Karpas-422 (cell line): ENCODE measurements at regions not wholly inside any gene's neighbourhood (a gene's known extent, or its start where the extent isn't known, plus 50 kb on each side); places are given as distances from the start of the nearest gene placed in this dataset.
"Not testable (repeated sequence)": the region's sequence is repeated elsewhere in the genome, so short reads cannot be mapped to it uniquely, and the experiment has no call there.

ENCODE experiments used
- DNase-seq: peaks from one replicate; pipeline ENCODE4 v3.0.0-alpha.2; 2015
- H2AFZ ChIP-seq: fragments of 200-600 bp; sonication (generic); 2 replicates; pipeline ENCODE4 v1.6.1; 2014; ENCODE audit warnings: antibody characterized with exemption, low read length, mixed read lengths
- H3K27ac ChIP-seq: fragments of 200-600 bp; sonication (generic); 2 replicates; pipeline ENCODE4 v1.5.1; 2014; ENCODE audit warnings: mild to moderate bottlenecking, low read length, moderate library complexity
- H3K27me3 ChIP-seq: fragments of 200-600 bp; sonication (generic); 2 replicates; pipeline ENCODE4 v1.6.1; 2014; ENCODE audit warnings: low read length, mixed read lengths
- H3K36me3 ChIP-seq: fragments of 200-600 bp; sonication (generic); 2 replicates; pipeline ENCODE4 v1.6.1; 2014; ENCODE audit warnings: low read length, mixed read lengths; ENCODE audit not compliant: insufficient read depth
- H3K4me1 ChIP-seq: fragments of 200-600 bp; sonication (generic); 2 replicates; pipeline ENCODE4 v1.6.1; 2014; ENCODE audit warnings: mild to moderate bottlenecking, low read length, mixed read lengths
- H3K4me2 ChIP-seq: fragments of 200-600 bp; sonication (generic); 2 replicates; pipeline ENCODE4 v1.6.1; 2014; ENCODE audit warnings: low read length, low read depth, mild to moderate bottlenecking; ENCODE audit not compliant: poor library complexity, severe bottlenecking
- H3K4me3 ChIP-seq: fragments of 200-600 bp; sonication (generic); 2 replicates; pipeline ENCODE4 v1.5.1; 2014; ENCODE audit warnings: mild to moderate bottlenecking, antibody characterized with exemption, low read length, mixed read lengths
- H3K79me2 ChIP-seq: fragments of 200-600 bp; sonication (generic); 2 replicates; pipeline ENCODE4 v1.6.1; 2014; ENCODE audit warnings: mild to moderate bottlenecking, low read length, mixed read lengths
- H3K9ac ChIP-seq: fragments of 200-600 bp; sonication (generic); 2 replicates; pipeline ENCODE4 v1.6.0; 2014; ENCODE audit warnings: low read length
- H3K9me2 ChIP-seq: fragments of 200-600 bp; sonication (generic), shearing (Covaris generic); replicated peaks from 2 replicates; pipeline ENCODE4 v1.6.0; 2014; ENCODE audit warnings: mild to moderate bottlenecking, low read length, moderate library complexity; ENCODE audit not compliant: insufficient read depth
- H3K9me3 ChIP-seq: fragments of 300-700, 200-600 bp; sonication (generic); 2 replicates; pipeline ENCODE4 v1.6.1; 2014; ENCODE audit warnings: low read length, mixed read lengths
- H4K20me1 ChIP-seq: fragments of 200-600 bp; sonication (generic); 2 replicates; pipeline ENCODE4 v1.6.1; 2014; ENCODE audit warnings: mild to moderate bottlenecking, antibody characterized with exemption, low read length, low read depth; ENCODE audit not compliant: insufficient read depth

DNA sequence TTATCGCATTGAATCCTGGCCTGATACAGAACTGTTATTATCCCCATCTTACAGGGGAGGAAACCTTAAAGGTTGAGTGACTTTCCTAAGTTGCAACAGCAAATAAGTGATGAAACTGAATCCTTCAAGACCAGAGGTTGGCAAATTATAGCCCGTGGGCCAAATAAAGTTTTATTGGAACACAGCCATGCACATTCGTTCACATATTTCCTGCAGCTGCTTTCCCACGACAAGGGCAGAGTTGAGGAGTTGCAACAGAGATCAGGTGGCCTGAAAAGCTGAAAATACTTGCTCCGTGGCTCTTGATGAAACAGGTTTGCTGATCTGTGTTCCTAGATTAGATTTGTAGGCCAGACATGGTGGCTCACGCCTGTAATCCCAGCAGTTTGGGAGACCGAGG lies 126.7 kb downstream of the PHETA1 start:
- Histone ChIP-seq H3K9ac (no peak overlapping the region), H3K9me3 (no peaks in the 10 kb centered on the region), H3K27me3 (no peaks in the 10 kb centered on the region), H2AFZ (no peak overlapping the region), H4K20me1 (no peaks in the 10 kb centered on the region), H3K4me1 (no peaks in the 10 kb centered on the region), H3K79me2 (no peaks in the 10 kb centered on the region), H3K27ac (no peak overlapping the region), H3K4me2 (no peak overlapping the region), H3K36me3 (no peaks in the 10 kb centered on the region), H3K4me3 (no peak overlapping the region), H3K9me2 (no peaks in the 10 kb centered on the region)
- DNase-seq = no peak

DNA sequence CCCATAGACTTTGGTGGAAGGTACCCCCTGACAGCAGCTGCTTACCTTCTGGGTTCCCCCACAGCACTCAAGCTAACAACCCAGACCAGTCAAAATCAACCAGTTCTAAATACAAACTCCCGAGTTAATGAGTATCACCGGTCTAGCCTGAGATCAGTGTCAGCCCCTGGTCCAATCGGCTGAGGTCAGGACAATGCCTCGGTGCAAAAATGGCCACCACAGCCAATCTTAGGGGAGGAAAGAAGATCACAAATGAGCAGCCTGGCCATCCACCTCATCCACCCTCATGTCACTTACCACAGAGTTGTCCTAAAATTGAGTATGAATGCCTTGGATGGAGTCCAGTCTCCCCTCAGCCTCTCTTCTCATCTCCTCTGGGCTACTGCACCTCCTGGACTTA lies 128.5 kb downstream of the PHETA1 start:
- H3K9me3 ChIP-seq = no peaks in the 10 kb centered on the region
- no peak overlapping the region for H2AFZ ChIP-seq
- no peak overlapping the region for H3K4me2 ChIP-seq
- no peaks in the 10 kb centered on the region for H3K4me1 ChIP-seq
- no peaks in the 10 kb centered on the region for H3K27me3 ChIP-seq
- H3K9ac ChIP-seq = no peak overlapping the region
- H3K79me2 ChIP-seq = no peaks in the 10 kb centered on the region
- DNase-seq = no peak
- H3K9me2 ChIP-seq = no peaks in the 10 kb centered on the region
- H3K4me3 ChIP-seq = no peak overlapping the region
- H3K36me3 ChIP-seq = no peaks in the 10 kb centered on the region
- no peak overlapping the region for H3K27ac ChIP-seq
- H4K20me1 ChIP-seq = no peaks in the 10 kb centered on the region

DNA sequence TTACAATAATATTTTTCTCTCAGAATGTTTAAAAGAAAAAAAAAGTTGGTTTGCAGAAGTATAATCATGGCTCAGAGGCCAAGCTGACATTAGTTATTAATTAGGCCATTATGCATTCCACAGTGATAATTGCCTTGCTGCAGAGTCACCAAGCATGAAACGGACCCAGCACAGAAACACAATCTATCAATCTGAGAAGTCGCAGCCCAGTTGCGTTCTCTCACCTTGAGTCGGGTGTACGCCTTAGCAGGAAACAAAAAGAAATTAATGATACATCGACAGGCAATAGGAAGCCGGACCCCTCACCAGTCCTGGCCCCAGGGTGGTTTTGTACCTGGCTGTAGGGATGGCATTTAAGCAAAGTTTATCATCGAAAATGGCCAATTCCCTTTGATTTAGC lies 129.7 kb downstream of the PHETA1 start:
- Histone ChIP-seq H3K27me3 (no peaks in the 10 kb centered on the region), H3K9me3 (no peaks in the 10 kb centered on the region), H3K4me3 (no peak overlapping the region), H4K20me1 (no peaks in the 10 kb centered on the region), H3K36me3 (no peaks in the 10 kb centered on the region), H3K9me2 (no peaks in the 10 kb centered on the region), H3K9ac (no peak overlapping the region), H3K27ac (no peak overlapping the region), H3K4me1 (no peaks in the 10 kb centered on the region), H3K79me2 (no peaks in the 10 kb centered on the region), H2AFZ (no peak overlapping the region), H3K4me2 (no peak overlapping the region)
- no peak for DNase-seq

DNA sequence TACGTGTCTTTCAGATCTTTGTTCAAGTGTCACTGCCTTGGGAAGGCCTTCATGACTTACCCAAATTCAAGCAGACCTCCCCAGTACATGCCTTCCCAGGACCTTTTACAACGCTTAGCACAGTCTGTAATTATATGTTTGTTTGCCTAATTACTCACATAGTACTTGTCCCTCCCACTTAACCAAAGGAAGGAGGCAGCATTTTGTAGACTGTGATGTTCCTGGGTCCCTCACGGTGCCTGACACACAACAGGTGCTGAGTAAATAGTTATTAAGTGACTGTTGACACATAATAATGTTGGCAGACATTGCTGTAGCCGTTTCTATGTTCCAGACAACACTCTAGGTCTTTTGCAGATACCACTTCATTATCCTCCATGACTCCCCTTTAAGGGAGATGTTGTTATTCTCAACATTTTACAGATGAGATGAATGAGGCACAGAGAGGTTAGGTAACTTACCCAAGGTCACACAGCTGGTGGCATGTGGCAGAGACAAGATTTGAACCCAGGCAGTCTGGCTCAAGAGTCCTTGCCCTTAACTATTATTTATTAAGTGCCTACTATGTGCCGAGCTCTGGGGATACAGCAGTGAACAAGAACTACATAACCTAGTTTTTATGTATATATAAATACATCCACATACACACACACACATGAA lies 130.7 kb downstream of the PHETA1 start:
- Histone ChIP-seq H3K4me2 (no peak overlapping the region), H3K9me2 (no peaks in the 10 kb centered on the region), H3K27me3 (no peaks in the 10 kb centered on the region), H3K4me1 (no peaks in the 10 kb centered on the region), H3K9ac (no peak overlapping the region), H3K36me3 (no peaks in the 10 kb centered on the region), H2AFZ (no peak overlapping the region), H3K9me3 (no peaks in the 10 kb centered on the region), H4K20me1 (no peaks in the 10 kb centered on the region), H3K79me2 (no peaks in the 10 kb centered on the region), H3K27ac (no peak overlapping the region), H3K4me3 (no peak overlapping the region)
- no peak for DNase-seq

DNA sequence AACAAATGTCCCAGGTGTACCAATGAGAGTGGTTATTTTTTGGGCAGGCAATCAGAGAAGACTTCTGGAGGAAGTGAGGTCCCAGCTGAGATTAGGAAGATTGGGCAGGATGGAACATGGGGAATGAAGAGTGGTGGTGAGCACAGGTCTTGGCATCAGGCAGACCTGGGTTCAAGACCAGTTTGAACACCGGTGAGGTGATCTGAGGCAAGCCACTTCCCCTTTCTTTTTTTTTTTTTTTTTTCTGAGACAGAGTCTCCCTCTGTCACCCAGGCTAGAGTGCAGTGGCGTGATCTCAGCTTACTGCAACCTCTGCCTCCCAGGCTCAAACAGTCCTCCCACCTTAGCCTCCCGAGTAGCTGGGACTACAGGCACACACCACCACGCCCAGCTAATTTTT lies 134.4 kb downstream of the PHETA1 start:
- not testable (repeated sequence) for H3K9me2 ChIP-seq, H3K4me3 ChIP-seq, H4K20me1 ChIP-seq, DNase-seq, H3K79me2 ChIP-seq, H2AFZ ChIP-seq, H3K4me1 ChIP-seq, H3K27ac ChIP-seq, H3K36me3 ChIP-seq, H3K9ac ChIP-seq, H3K4me2 ChIP-seq, H3K27me3 ChIP-seq, H3K9me3 ChIP-seq

DNA sequence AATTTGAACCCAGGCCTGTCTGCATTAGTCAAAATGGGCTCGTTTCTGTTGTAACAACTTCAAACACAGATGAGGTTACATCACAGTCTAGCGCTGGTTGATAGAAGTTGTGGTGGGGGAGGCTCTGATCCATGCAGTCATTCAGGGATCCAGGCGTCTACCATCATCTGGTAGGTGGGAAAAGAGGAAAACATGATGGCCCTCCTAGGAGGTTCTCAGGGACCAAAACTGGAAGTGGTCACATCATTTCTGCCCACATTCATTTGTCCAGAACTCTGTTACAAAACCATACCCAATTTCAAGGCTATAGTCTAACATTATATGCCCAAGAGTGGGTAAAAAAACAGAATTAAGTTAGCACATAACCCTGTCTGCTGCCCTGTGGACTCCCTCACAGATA lies 135.1 kb downstream of the PHETA1 start:
- Histone ChIP-seq H4K20me1 (no peaks in the 10 kb centered on the region), H2AFZ (no peak overlapping the region), H3K79me2 (no peaks in the 10 kb centered on the region), H3K27ac (no peak overlapping the region), H3K9ac (no peak overlapping the region), H3K9me3 (no peaks in the 10 kb centered on the region), H3K4me1 (no peaks in the 10 kb centered on the region), H3K4me2 (no peak overlapping the region), H3K4me3 (no peak overlapping the region), H3K36me3 (no peaks in the 10 kb centered on the region), H3K27me3 (no peaks in the 10 kb centered on the region), H3K9me2 (no peaks in the 10 kb centered on the region)
- no peak for DNase-seq

DNA sequence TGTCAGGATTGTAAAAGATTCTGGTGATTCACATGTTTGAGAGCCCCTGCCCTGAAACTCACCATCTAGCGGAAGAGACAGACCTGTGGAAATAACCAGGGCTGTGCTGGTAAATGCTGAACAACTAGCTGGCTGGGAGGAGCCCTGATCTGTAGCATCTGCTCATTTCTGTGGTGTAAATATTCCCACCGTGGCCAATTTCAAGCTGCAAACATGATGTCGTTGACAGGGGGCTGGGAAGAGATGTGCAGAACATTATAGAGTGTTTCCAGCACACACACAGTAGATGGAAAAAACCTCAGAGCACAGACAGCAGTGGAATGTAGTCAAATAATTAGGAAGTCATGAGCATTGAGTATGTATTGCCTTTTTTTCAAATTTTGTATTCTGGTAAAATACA lies 138.2 kb downstream of the PHETA1 start:
- no peak overlapping the region for H2AFZ ChIP-seq
- H4K20me1 ChIP-seq = no peaks in the 10 kb centered on the region
- no peak overlapping the region for H3K4me3 ChIP-seq
- no peaks in the 10 kb centered on the region for H3K79me2 ChIP-seq
- H3K9me2 ChIP-seq = no peaks in the 10 kb centered on the region
- no peak overlapping the region for H3K9ac ChIP-seq
- H3K9me3 ChIP-seq = no peaks in the 10 kb centered on the region
- H3K36me3 ChIP-seq = no peaks in the 10 kb centered on the region
- H3K4me1 ChIP-seq = no peaks in the 10 kb centered on the region
- H3K4me2 ChIP-seq = no peak overlapping the region
- H3K27ac ChIP-seq = no peak overlapping the region
- no peaks in the 10 kb centered on the region for H3K27me3 ChIP-seq
- DNase-seq = no peak

DNA sequence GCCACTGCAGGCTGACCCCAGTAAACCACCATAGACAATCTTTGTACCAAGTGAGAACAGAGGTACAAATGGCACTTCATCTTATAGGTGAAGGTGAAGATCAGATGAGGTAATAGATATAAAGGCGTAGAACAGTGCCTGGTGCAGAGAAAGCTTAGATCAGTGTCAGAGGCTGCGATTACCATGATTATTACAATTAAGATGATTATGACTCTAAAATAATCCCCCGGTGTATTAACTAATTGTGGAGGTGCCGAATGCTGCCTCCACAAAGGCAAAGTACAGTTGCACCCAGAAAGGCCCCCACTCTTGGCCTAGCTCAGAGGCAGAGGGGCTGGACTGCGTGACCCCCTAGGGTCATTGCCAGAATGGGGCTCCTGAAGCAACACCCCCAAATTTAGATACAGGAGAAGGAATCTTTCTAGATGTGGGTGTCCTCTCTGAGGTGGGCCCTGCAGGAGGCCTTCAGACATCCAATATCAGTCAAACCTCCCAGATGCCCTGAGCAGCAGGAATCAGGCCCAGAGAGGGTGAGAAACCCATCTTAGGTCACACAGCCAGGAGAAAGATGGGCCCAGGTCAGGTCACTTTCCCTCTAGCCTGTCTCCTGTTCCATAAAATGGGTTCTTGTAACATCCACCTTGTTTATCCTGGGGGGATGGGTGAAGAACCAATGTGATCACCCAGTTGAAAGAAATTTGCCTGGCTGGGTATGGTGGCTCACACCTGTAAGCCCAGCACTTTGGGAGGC lies 139.8 kb downstream of the PHETA1 start:
- Histone ChIP-seq H3K79me2 (no peaks in the 10 kb centered on the region), H3K27me3 (no peaks in the 10 kb centered on the region), H3K9ac (no peak overlapping the region), H3K36me3 (no peaks in the 10 kb centered on the region), H3K27ac (no peak overlapping the region), H3K9me3 (no peaks in the 10 kb centered on the region), H4K20me1 (no peaks in the 10 kb centered on the region), H3K4me3 (no peak overlapping the region), H3K4me2 (no peak overlapping the region), H3K4me1 (no peaks in the 10 kb centered on the region), H2AFZ (no peak overlapping the region), H3K9me2 (no peaks in the 10 kb centered on the region)
- no peak for DNase-seq
